HCT116 (cell line): ENCODE measurements at regions not wholly inside any gene's neighbourhood (a gene's known extent, or its start where the extent isn't known, plus 50 kb on each side); places are given as distances from the start of the nearest gene placed in this dataset.
A peak's percentile ranks its signal among the peaks of the same experiment; 100 is the strongest.

Experiments
- ATF3 ChIP-seq: IDR thresholded peaks from 2 replicates; pipeline ENCODE4 v1.6.1; 2012
- CBX3 ChIP-seq: IDR thresholded peaks from 2 replicates; pipeline ENCODE4 v1.6.1; 2012; ENCODE audit warnings: low read depth
- ELF1 ChIP-seq: IDR thresholded peaks from 2 replicates; pipeline ENCODE4 v1.6.1; 2012; ENCODE audit warnings: low read depth, borderline replicate concordance
- JUND ChIP-seq: IDR thresholded peaks from 2 replicates; pipeline ENCODE4 v1.6.1; 2012
- MAX ChIP-seq: IDR thresholded peaks from 2 replicates; pipeline ENCODE4 v1.6.1; 2012
- POLR2A ChIP-seq: IDR thresholded peaks from 2 replicates; pipeline ENCODE4 v1.7.0; 2011; ENCODE audit warnings: borderline replicate concordance; ENCODE audit not compliant: insufficient read depth, insufficient read length; ENCODE audit errors: extremely low read depth
- POLR2AphosphoS5 ChIP-seq: IDR thresholded peaks from 2 replicates; pipeline ENCODE4 v1.6.1; 2011; ENCODE audit warnings: mild to moderate bottlenecking, low read depth, low read length, moderate library complexity
- SIN3A ChIP-seq: IDR thresholded peaks from 2 replicates; pipeline ENCODE4 v1.6.1; 2012; ENCODE audit warnings: low read depth
- TCF7L2 ChIP-seq: IDR thresholded peaks from 2 replicates; pipeline ENCODE4 v1.7.0; 2011; ENCODE audit warnings: borderline replicate concordance, inconsistent platforms; ENCODE audit not compliant: insufficient read depth, insufficient read length; ENCODE audit errors: extremely low read depth
- ZBTB33 ChIP-seq: IDR thresholded peaks from 2 replicates; pipeline ENCODE4 v1.6.1; 2011; ENCODE audit warnings: mild to moderate bottlenecking, low read length, moderate library complexity; ENCODE audit not compliant: insufficient replicate concordance; ENCODE audit errors: extremely low read depth
- ZFX ChIP-seq: fragments of 450-650 bp; IDR thresholded peaks from 2 replicates; pipeline ENCODE4 v1.6.1; 2017

GRCh38 chr2:181810823-181811695, 80.5 kb upstream of the ITPRID2 start (continued):
- TF ChIP-seq JUND (peak; percentile 100), SIN3A (peak; percentile 89), POLR2AphosphoS5 (peak; percentile 88), ZBTB33 (peak; percentile 86), MAX (peak; percentile 84), TCF7L2 (peak; percentile 99), ELF1 (no peak; the same call in 1 of the 2 replicates), ATF3 (peak; percentile 84; the same call in 1 of the 2 replicates), CBX3 (peak; percentile 100), ZFX (no peak), POLR2A (peak; percentile 61)
